Ovary (tissue), 3 donors: ENCODE measurements at regions not wholly inside any gene's neighbourhood (a gene's known extent, or its start where the extent isn't known, plus 50 kb on each side); places are given as distances from the start of the nearest gene placed in this dataset.
"Not testable (repeated sequence)": the region's sequence is repeated elsewhere in the genome, so short reads cannot be mapped to it uniquely, and the experiment has no call there.

Source experiments
- CTCF ChIP-seq, 3 donors: fragments of 450-650 bp in 2 of 3; fragments of 200-600 bp in 1 of 3; IDR thresholded peaks; one replicate each; pipeline versions ENCODE4 v1.5.1 to v1.8.0; 2016 to 2022; ENCODE audit warnings: antibody characterized with exemption in 3 of 3, mild to moderate bottlenecking in 1 of 3
- EP300 ChIP-seq: sonication (generic); formaldehyde crosslinking; IDR thresholded peaks from one replicate; pipeline ENCODE4 v1.6.1; 2017; ENCODE audit warnings: antibody characterized with exemption
- POLR2A ChIP-seq: fragments of 450-650 bp; IDR thresholded peaks from one replicate; pipeline ENCODE4 v1.6.1; 2017; ENCODE audit warnings: antibody characterized with exemption, mild to moderate bottlenecking, moderate library complexity
- donor health status: DM: no; HTN: no; CAD: no.

DNA sequence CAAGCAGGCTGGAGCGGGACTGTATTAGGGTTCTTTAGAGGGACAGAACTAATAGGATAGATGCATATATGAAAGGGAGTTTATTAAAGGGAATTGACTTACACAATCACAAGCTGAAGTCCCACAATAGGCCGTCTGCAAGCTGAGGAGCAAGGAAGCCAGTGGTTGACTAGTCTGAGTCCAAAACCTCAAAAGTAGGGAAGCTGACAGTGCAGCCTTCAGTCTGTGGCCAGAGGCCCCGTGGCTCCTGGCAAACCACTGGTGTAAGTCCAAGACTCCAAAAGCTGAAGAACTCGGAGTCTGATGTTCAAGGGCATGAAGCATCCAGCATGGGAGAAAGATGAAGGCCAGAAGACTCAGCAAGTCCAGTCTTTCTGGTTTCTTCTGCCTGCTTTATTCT lies 281.8 kb downstream of the QKI start:
- not testable (repeated sequence) for TF ChIP-seq CTCF (IDR thresholded peaks at IDR 0.05); POLR2A; EP300
